ENCODE measurements at regions not wholly inside any gene's neighbourhood (a gene's known extent, or its start where the extent isn't known, plus 50 kb on each side); places are given as distances from the start of the nearest gene placed in this dataset.

DNA sequence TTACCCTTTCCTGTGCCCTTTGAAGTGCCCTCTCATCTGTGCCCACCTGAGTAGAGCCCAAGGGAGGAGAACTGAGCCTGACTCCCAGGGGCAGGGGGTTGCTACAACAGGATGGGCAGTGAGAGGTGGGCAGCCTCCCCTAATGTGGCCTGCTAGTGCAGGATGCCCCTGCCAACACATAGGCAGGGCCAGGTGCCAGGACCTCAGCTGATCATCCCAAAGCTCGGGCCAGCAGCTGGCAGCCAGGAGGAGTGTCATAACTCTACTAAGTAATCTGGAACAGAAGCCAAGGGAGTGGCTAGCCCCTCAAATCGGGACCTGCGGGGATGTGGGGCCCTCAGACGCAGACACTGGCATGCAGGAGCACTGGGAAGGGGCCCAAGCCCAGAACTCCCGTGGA is 208.8 kb upstream of the RAB4A start:
- no peak for TF ChIP-seq JUND (IDR thresholded peaks at IDR 0.05)
- TF ChIP-seq HNF4G (IDR thresholded peaks at IDR 0.05) = no peak
- TF ChIP-seq RXRA (IDR thresholded peaks at IDR 0.05) = no peak
- TF ChIP-seq, protein P1, sequence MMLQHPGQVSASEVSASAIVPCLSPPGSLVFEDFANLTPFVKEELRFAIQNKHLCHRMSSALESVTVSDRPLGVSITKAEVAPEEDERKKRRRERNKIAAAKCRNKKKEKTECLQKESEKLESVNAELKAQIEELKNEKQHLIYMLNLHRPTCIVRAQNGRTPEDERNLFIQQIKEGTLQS (IDR thresholded peaks at IDR 0.05) = no peak
- H3K4me3 ChIP-seq (ENCODE audit: low read depth in 1 of 3, low read length in 3 of 3) = no peak overlapping the region
- no peaks in the 10 kb centered on the region for H3K27me3 ChIP-seq (ENCODE audit: control insufficient read depth in 4 of 4, insufficient read depth in 4 of 4, low read length in 3 of 4)
- H3K27ac ChIP-seq (ENCODE audit: low read depth in 1 of 2, low read length in 2 of 2) = no peak overlapping the region
- H3K9ac ChIP-seq (ENCODE audit: low read depth in 1 of 2, low read length in 2 of 2) = no peak overlapping the region
- peaks cover 2 to 12% (median 8%) of the 10 kb centered on the region in 4 donors for H3K4me1 ChIP-seq (ENCODE audit: control insufficient read depth in 4 of 4, insufficient read depth in 4 of 4, low read length in 3 of 4)
- H3K36me3 ChIP-seq (ENCODE audit: control insufficient read depth in 4 of 4, insufficient read depth in 3 of 4, low read depth in 1 of 4, low read length in 3 of 4) = no peaks in the 10 kb centered on the region
- no peak for DNase-seq (ENCODE audit: low spot score)
- no peaks in the 10 kb centered on the region for H3K9me3 ChIP-seq (ENCODE audit: control insufficient read depth in 4 of 4, low read length in 3 of 4)
- 63% methylated on average over 5 of the region's 5 CpGs for WGBS

DNA sequence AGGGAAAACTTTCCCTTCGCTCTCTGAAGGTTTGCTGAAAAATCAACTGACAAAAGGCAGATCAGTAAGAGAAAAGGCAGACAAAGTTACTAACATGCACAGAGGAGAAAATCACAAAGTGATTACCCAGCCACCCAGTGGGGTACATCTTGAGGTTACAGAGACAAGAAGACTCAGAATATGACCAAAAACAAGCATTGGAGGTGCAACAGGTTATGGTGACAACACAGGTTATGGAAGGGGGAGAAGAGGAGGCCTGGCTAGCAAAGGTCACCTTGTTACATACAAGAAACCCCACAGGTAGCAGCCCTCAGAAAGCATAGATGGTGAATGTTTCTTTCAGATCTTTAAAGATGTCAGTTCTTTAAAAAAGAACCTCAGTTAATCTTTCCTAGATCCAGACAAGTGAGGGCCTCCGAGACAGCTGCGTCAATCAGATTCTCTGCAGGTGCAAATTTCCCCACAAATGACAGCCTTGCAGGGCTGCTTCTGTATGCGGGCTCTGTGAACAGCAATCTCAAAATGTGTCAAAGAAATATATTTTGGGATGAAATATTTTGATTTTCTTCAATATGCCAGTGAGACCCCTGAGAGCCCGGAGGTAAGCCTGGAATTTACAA is 207.6 kb upstream of the RAB4A start:
- Histone ChIP-seq H3K9ac (ENCODE audit: low read depth in 1 of 2, low read length in 2 of 2) (no peak overlapping the region), H3K4me1 (ENCODE audit: control insufficient read depth in 4 of 4, insufficient read depth in 4 of 4, low read length in 3 of 4) (peaks cover 2 to 14% (median 7%) of the 10 kb centered on the region in 4 donors), H3K27ac (ENCODE audit: low read depth in 1 of 2, low read length in 2 of 2) (no peak overlapping the region), H3K9me3 (ENCODE audit: control insufficient read depth in 4 of 4, low read length in 3 of 4) (no peaks in the 10 kb centered on the region), H3K36me3 (ENCODE audit: control insufficient read depth in 4 of 4, insufficient read depth in 3 of 4, low read depth in 1 of 4, low read length in 3 of 4) (no peaks in the 10 kb centered on the region), H3K27me3 (ENCODE audit: control insufficient read depth in 4 of 4, insufficient read depth in 4 of 4, low read length in 3 of 4) (no peaks in the 10 kb centered on the region), H3K4me3 (ENCODE audit: low read depth in 1 of 3, low read length in 3 of 3) (no peak overlapping the region)
- no peak for TF ChIP-seq NR2F2 (IDR thresholded peaks at IDR 0.05)
- no peak for TF ChIP-seq GABPA (IDR thresholded peaks at IDR 0.05 in 1 of 2, conservative IDR thresholded peaks at IDR 0.05 in 1 of 2)
- TF ChIP-seq JUND (IDR thresholded peaks at IDR 0.05) = no peak
- no peak for TF ChIP-seq EGR1 (IDR thresholded peaks at IDR 0.05; ENCODE audit: low read depth in 2 of 2)
- no peak for TF ChIP-seq YY1 (IDR thresholded peaks at IDR 0.05)
- TF ChIP-seq HNF4G (IDR thresholded peaks at IDR 0.05) = no peak
- TF ChIP-seq, protein P2, sequence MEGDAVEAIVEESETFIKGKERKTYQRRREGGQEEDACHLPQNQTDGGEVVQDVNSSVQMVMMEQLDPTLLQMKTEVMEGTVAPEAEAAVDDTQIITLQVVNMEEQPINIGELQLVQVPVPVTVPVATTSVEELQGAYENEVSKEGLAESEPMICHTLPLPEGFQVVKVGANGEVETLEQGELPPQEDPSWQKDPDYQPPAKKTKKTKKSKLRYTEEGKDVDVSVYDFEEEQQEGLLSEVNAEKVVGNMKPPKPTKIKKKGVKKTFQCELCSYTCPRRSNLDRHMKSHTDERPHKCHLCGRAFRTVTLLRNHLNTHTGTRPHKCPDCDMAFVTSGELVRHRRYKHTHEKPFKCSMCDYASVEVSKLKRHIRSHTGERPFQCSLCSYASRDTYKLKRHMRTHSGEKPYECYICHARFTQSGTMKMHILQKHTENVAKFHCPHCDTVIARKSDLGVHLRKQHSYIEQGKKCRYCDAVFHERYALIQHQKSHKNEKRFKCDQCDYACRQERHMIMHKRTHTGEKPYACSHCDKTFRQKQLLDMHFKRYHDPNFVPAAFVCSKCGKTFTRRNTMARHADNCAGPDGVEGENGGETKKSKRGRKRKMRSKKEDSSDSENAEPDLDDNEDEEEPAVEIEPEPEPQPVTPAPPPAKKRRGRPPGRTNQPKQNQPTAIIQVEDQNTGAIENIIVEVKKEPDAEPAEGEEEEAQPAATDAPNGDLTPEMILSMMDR (IDR thresholded peaks at IDR 0.05; ENCODE audit: low read depth, low read length, missing input control) = no peak
- TF ChIP-seq RAD21 (IDR thresholded peaks at IDR 0.05) = no peak
- TF ChIP-seq, protein P3, sequence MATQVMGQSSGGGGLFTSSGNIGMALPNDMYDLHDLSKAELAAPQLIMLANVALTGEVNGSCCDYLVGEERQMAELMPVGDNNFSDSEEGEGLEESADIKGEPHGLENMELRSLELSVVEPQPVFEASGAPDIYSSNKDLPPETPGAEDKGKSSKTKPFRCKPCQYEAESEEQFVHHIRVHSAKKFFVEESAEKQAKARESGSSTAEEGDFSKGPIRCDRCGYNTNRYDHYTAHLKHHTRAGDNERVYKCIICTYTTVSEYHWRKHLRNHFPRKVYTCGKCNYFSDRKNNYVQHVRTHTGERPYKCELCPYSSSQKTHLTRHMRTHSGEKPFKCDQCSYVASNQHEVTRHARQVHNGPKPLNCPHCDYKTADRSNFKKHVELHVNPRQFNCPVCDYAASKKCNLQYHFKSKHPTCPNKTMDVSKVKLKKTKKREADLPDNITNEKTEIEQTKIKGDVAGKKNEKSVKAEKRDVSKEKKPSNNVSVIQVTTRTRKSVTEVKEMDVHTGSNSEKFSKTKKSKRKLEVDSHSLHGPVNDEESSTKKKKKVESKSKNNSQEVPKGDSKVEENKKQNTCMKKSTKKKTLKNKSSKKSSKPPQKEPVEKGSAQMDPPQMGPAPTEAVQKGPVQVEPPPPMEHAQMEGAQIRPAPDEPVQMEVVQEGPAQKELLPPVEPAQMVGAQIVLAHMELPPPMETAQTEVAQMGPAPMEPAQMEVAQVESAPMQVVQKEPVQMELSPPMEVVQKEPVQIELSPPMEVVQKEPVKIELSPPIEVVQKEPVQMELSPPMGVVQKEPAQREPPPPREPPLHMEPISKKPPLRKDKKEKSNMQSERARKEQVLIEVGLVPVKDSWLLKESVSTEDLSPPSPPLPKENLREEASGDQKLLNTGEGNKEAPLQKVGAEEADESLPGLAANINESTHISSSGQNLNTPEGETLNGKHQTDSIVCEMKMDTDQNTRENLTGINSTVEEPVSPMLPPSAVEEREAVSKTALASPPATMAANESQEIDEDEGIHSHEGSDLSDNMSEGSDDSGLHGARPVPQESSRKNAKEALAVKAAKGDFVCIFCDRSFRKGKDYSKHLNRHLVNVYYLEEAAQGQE (IDR thresholded peaks at IDR 0.05) = no peak
- TF ChIP-seq, protein P1 (IDR thresholded peaks at IDR 0.05) = no peak
- TF ChIP-seq, protein P4, sequence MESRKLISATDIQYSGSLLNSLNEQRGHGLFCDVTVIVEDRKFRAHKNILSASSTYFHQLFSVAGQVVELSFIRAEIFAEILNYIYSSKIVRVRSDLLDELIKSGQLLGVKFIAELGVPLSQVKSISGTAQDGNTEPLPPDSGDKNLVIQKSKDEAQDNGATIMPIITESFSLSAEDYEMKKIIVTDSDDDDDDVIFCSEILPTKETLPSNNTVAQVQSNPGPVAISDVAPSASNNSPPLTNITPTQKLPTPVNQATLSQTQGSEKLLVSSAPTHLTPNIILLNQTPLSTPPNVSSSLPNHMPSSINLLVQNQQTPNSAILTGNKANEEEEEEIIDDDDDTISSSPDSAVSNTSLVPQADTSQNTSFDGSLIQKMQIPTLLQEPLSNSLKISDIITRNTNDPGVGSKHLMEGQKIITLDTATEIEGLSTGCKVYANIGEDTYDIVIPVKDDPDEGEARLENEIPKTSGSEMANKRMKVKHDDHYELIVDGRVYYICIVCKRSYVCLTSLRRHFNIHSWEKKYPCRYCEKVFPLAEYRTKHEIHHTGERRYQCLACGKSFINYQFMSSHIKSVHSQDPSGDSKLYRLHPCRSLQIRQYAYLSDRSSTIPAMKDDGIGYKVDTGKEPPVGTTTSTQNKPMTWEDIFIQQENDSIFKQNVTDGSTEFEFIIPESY (IDR thresholded peaks at IDR 0.05) = no peak
- TF ChIP-seq FOXA2 (IDR thresholded peaks at IDR 0.05) = no peak
- TF ChIP-seq, protein P5, sequence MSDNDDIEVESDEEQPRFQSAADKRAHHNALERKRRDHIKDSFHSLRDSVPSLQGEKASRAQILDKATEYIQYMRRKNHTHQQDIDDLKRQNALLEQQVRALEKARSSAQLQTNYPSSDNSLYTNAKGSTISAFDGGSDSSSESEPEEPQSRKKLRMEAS (IDR thresholded peaks at IDR 0.05) = no peak
- TF ChIP-seq FOXA1 (IDR thresholded peaks at IDR 0.05) = no peak
- TF ChIP-seq RXRA (IDR thresholded peaks at IDR 0.05) = no peak
- no peak for TF ChIP-seq TAF1 (conservative IDR thresholded peaks at IDR 0.05)
- TF ChIP-seq HNF4A (conservative IDR thresholded peaks at IDR 0.05) = no peak
- no peak for TF ChIP-seq SP1 (IDR thresholded peaks at IDR 0.05)
- WGBS = 96% methylated on average over 5 of the region's 5 CpGs
- no peak for DNase-seq (ENCODE audit: low spot score)

Measured in liver (tissue), 8 donors.